ENCODE measurements at regions not wholly inside any gene's neighbourhood (a gene's known extent, or its start where the extent isn't known, plus 50 kb on each side); places are given as distances from the start of the nearest gene placed in this dataset.

GRCh38 chr3:171966533-171967136, 72.7 kb upstream of the FNDC3B start:
- TF ChIP-seq POLR2AphosphoS5 (IDR thresholded peaks at IDR 0.05), result no peak
- no peak for TF ChIP-seq CTCF (IDR thresholded peaks at IDR 0.05)
- no peak for TF ChIP-seq EP300 (IDR thresholded peaks at IDR 0.05)

Measured in gastroesophageal sphincter (tissue), 3 donors.